NCI-H510A treated with DMSO at 0.1 percent for 48 hours (cell line): ENCODE measurements at regions not wholly inside any gene's neighbourhood (a gene's known extent, or its start where the extent isn't known, plus 50 kb on each side); places are given as distances from the start of the nearest gene placed in this dataset.
"Not testable (repeated sequence)": the region's sequence is repeated elsewhere in the genome, so short reads cannot be mapped to it uniquely, and the experiment has no call there.

Experiments used
- DNase-seq: peaks from one replicate; lab custom pipeline; 2025; lab: John Stamatoyannopoulos, UW

DNA sequence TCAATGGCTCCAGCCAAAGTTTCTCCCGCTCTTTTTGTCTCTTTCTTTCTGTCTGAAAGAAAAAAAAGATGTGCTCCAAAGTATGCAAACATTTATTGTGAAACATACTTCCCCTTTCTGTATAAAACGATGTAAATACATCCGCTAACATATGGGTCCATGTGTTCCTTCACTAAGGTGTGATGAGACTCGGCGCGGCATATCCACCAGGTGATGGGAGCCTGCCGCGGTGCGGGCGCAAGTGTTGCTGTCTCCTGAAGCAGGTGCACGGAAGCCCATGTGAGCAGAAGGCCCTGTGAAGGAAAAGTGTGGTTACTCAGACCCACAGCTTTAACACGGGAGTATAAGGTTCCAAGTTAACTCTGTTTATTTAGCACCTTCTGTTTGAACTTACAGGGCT lies 466.6 kb upstream of the C1orf87 start:
- no peak for DNase-seq

GRCh38 chr1:60535713-60536112 lies 462.1 kb upstream of the C1orf87 start:
- no peak for DNase-seq

DNA sequence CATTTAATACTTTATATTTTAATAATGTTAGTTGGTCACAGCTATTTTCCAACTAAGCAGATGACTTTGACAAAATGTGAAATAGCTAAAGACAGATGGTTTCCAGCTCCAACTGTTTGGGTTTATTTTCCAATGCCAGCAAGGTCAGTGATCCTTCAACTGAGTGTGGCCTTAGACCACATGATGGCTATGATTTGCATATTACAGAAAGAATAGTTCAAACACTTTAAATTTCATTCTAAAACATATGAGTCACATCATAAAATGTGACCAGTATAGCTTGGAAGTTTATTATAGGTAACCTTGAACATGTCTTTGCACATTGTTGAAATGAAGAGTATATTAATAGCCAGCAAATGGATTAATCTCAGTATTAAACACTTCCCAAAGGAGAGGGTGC lies 454.0 kb upstream of the C1orf87 start:
- DNase-seq: no peak

- no peak for DNase-seq
Observed at GRCh38 chr1:60516996-60517395, 443.4 kb upstream of the C1orf87 start.

DNA sequence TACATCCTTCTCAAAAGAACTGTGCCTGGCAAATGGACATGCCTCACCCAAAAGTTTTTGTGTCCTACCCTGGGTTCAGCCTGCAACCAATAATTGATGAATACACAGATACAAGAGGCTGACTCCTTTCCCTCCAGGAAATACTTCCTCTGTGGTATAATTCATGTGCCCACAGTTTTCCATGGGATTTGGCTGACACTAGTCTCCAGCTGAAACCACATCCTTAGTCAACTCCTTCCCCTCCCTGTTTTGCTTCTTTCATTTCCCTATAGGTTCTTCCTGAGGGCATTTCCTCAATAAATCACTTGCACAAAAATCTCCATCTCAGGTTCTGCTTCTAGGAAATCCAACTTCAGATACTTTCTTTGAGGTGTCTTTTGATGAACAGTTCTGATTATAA lies 436.6 kb upstream of the C1orf87 start:
- DNase-seq: no peak

DNA sequence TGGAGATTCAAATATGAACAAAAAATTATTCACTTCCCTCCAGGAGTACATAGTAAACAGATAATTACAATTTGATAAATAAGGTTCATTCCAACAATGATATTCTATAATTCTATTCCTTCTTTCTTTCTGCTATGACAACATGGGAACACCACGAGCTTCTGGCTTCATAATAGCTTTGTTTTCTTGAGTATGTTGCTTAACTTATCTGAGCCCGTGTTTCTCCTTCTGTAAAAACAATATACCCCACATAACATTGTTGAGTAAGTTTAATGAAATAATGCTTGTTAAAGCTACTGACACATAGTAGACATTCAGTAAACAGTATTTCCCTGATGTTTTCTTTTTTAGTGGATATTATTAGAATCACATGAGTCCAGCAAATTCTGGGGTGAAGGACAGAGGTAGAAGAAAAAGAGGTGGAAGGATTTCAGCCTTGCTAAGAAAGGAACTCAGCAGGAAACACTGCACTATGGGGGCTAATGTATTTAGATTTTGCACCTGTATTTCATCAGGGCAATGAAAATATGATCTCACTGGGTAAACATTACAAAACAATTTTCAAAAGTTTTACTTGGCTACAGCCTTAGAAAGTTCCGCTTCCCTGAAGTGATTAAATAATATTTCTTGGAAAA lies 430.8 kb upstream of the C1orf87 start:
- no peak for DNase-seq

- peak; percentile 61 for DNase-seq
Observed at GRCh38 chr1:60503266-60503925, 429.8 kb upstream of the C1orf87 start.

GRCh38 chr1:60502506-60502905 lies 428.9 kb upstream of the C1orf87 start:
- no peak for DNase-seq

DNA sequence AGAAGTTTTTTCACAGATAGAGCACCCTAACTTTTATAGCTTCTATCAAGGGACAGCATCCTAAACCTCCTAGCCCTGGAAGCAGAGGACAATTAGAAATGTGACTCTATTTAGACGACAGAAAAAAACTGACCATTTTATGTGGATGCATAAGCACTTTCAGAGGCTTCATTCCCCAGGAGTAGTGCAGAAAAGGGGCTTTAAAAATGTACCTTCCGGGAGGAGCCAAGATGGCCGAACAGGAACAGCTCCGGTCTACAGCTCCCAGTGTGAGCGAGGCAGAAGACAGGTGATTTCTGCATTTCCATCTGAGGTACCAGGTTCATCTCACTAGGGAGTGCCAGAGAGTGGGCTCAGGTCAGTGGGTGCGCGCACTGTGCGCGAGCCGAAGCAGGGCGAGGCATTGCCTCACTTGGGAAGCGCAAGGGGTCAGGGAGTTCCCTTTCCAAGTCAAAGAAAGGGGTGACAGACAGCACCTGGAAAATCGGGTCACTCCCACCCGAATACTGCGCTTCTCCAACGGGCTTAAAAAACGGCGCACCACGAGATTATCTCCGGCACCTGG lies 416.4 kb upstream of the C1orf87 start:
- DNase-seq: not testable (repeated sequence)

DNA sequence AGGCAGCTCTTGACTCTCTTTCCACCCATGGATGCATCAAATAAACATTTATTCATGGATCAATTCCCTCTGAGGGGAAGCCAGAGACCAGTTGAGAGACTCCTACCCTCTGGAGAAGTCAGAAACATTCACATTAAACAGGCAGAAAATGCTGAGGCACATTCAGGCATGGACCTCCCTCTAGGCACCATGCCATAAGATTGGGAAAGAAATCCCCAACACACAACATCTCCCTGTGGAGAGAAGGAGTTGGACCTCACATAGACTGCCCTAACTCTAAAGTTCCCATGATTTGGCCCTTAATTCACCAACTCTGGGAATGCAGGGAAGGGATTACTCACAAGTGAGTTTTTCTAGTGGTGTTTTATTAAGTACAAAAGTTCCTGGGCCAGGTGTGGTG lies 415.3 kb upstream of the C1orf87 start:
- DNase-seq: no peak

- DNase-seq: no peak
Observed at GRCh38 chr1:60487565-60488345, 414.2 kb upstream of the C1orf87 start.

- no peak for DNase-seq
Observed at GRCh38 chr1:60483509-60483908, 409.9 kb upstream of the C1orf87 start.

- no peak for DNase-seq
Observed at GRCh38 chr1:60470246-60470645, 396.7 kb upstream of the C1orf87 start.

GRCh38 chr1:60463786-60464185 lies 390.2 kb upstream of the C1orf87 start:
- DNase-seq: no peak

GRCh38 chr1:60463146-60463545 lies 389.6 kb upstream of the C1orf87 start:
- no peak for DNase-seq

- DNase-seq: no peak
Observed at GRCh38 chr1:60461925-60462595, 388.5 kb upstream of the C1orf87 start.

GRCh38 chr1:60458111-60458510 lies 384.5 kb upstream of the C1orf87 start:
- DNase-seq: no peak

DNA sequence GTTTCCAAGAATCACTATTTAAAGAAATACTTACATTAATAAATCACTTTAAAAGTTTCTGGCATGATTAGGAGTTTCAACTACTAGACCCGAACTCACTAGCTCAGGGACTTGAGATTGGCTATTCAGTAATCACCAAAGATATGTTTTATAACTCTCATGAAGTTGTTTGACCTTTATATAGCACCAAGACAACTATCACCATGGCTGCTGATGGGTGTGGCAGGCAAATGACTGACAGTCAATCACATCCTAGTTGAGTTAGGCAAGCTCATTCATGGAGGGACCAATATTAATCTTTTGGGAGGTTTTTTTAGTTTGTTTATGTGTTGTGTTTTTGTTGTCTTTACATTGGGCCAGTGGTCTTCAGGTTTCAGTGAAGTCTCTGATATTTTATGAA lies 376.3 kb upstream of the C1orf87 start:
- no peak for DNase-seq

DNA sequence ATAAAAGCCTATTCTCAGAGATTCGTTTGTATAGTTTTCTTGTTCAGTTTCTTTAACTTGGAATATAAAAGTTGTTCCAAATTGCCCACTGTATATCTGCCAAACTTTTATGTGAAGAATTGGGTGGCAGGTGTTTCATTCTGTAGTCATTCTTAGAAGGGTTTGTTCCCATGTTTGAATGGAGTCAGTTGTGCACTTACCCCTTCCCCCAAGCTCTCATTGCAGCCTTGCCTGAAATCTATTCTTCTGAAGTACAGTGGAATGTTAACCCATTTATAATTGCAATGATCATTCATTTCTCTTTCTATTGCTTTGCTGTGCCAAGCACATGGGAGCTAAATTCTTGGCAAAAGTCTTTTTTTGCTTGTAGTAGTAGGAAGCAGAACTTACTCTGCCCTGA lies 375.3 kb upstream of the C1orf87 start:
- DNase-seq: no peak

GRCh38 chr1:60444680-60445079 lies 371.1 kb upstream of the C1orf87 start:
- DNase-seq: no peak

DNA sequence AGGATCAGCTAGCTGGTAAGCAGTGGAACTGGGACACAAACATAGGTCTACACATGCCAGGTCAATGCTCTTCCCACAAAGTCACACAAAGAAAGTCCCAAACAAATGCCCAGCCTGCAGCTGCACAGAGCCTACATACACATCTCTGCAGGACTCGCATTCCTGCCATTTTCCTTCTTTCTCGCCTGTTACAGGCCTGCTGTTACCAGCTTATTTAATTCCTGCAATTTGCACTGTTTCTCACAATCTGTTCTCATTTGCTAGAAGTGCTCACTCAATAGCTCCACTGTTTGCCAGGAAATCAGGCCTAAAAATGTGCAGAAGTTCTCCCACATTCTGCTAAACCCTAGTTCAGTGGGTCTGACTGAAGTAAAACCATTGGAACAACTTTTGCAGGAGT lies 362.6 kb upstream of the C1orf87 start:
- DNase-seq: no peak

GRCh38 chr1:60431593-60431992 lies 358.0 kb upstream of the C1orf87 start:
- no peak for DNase-seq
